Choroid plexus epithelial cell (primary cell): ENCODE measurements at regions not wholly inside any gene's neighbourhood (a gene's known extent, or its start where the extent isn't known, plus 50 kb on each side); places are given as distances from the start of the nearest gene placed in this dataset.
"Not testable (repeated sequence)": the region's sequence is repeated elsewhere in the genome, so short reads cannot be mapped to it uniquely, and the experiment has no call there.

Experiments
- DNase-seq: peaks from one replicate; pipeline ENCODE4 v3.0.0-alpha.2; 2010; ENCODE audit warnings: low read depth
- H3K4me3 ChIP-seq: 2 replicates; pipeline ENCODE4 v1.5.1; 2011; ENCODE audit warnings: low read depth, mild to moderate bottlenecking, control low read depth, low read length, moderate library complexity
- TF ChIP-seq, protein P1 (sequence below): conservative IDR thresholded peaks from 2 replicates; pipeline ENCODE4 v1.5.1; 2011; ENCODE audit warnings: low read depth, mild to moderate bottlenecking, control low read depth, inconsistent platforms, low read length, moderate library complexity

DNA sequence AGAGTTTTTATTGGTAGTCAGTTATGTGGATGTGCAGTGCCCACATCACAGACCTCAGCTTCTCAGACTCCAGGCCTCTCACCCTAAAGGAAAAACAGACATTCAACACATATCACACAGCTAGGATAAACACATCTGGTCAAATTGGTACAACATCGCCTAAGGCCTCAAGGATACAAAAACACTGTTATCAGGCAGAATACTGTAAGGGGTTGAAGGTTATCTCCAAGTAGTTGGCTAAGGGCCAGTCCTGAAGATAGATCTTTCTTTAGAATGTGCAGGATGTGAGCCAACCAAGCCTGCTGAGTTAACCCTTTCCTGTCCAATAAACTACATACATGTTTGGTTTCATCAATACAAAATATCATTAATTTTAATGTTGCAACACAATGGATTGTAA lies 308.4 kb upstream of the GJE1 start:
- H3K4me3 ChIP-seq: no peak overlapping the region
- DNase-seq: peak; percentile 10
- TF ChIP-seq, protein P1, sequence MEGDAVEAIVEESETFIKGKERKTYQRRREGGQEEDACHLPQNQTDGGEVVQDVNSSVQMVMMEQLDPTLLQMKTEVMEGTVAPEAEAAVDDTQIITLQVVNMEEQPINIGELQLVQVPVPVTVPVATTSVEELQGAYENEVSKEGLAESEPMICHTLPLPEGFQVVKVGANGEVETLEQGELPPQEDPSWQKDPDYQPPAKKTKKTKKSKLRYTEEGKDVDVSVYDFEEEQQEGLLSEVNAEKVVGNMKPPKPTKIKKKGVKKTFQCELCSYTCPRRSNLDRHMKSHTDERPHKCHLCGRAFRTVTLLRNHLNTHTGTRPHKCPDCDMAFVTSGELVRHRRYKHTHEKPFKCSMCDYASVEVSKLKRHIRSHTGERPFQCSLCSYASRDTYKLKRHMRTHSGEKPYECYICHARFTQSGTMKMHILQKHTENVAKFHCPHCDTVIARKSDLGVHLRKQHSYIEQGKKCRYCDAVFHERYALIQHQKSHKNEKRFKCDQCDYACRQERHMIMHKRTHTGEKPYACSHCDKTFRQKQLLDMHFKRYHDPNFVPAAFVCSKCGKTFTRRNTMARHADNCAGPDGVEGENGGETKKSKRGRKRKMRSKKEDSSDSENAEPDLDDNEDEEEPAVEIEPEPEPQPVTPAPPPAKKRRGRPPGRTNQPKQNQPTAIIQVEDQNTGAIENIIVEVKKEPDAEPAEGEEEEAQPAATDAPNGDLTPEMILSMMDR: no peak

DNA sequence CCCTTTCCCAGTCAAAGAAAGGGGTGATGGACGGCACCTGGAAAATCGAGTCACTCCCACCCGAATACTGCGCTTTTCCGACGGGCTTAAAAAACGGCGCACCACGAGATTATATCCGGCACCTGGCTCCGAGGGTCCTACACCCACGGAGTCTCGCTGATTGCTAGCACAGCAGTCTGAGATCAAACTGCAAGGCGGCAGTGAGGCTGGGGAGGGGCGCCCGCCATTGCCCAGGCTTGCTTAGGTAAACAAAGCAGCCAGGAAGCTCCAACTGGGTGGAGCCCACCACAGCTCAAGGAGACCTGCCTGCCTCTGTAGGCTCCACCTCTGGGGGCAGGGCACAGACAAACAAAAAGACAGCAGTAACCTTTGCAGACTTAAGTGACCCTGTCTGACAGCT lies 317.7 kb upstream of the GJE1 start:
- not testable (repeated sequence) for DNase-seq, H3K4me3 ChIP-seq

DNA sequence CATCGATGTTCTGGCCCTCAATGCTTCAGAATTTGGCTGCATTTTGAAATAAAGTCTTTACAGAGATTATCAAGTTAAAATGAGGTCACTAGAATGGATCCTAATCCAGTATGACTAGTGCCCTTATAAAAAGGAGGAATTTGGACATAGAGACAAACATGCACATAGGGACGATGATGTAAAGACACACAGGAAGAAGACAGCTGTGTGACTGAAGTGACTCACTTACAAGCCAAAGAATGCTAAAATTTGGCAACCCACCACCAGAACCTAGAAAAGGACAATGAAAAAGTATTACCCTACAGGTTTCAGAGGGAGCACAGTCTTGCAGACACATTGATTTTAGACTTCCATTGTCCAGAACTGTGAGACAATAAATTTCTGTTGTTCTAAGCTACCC lies 322.8 kb upstream of the GJE1 start:
- H3K4me3 ChIP-seq: no peak overlapping the region
- DNase-seq: no peak
- TF ChIP-seq, protein P1: no peak

DNA sequence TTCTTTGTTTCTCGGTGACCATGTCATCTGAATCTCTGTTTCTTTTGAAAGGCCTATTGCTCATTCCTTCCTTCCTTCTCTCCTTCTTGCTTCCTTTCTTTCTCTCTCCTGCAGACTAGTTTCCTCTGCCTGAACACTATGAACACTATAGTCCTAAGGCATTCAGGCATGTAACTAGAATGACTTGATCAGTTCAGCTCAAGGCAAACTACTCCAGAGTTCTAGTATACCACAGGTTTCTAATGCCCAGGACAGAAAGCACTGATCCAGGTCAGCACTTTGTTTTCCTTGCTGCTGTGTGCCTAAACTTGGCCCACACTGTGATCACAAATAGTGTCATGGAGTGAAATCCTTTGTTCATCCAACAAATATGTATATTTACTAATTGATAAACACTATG lies 324.1 kb upstream of the GJE1 start:
- no peak for DNase-seq
- H3K4me3 ChIP-seq: no peak overlapping the region
- TF ChIP-seq, protein P1: no peak

DNA sequence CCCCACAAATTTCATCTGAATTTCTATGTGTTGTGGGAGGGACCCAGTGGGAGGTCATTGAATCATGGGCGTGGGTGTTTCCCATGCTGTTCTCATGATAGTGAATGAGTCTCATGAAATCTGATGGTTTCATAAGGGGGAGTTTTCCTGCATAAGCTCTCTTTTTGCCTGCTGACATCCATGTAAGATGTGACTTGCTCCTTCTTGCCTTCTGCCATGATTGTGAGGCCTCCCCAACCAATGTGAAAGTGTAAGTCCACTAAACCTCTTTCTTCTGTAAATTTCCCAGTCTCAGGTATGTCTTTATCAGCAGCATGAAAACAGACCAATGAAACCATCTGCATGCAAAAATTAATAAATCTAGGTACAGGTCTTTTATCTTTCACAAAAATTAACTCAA lies 331.8 kb upstream of the GJE1 start:
- H3K4me3 ChIP-seq, DNase-seq: not testable (repeated sequence)

DNA sequence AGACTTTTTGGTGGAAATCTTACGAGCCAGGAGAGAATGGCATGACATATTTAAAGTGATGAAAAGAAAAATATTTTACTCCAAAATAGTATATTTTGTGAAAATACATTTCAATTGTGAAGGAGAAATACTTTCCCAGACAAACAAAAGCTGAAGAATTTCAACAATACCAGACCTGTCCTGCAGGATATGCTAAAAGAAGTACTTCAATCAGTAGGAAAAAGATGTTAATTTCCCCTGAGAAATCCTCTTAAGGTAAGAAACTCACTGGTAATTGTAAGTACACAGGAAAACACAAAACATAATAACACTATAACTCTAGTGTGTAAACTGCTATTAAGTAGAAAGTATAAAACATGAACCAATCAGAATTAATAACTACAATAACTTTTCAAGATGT lies 341.8 kb upstream of the GJE1 start:
- TF ChIP-seq, protein P1: no peak
- no peak for DNase-seq
- no peak overlapping the region for H3K4me3 ChIP-seq

DNA sequence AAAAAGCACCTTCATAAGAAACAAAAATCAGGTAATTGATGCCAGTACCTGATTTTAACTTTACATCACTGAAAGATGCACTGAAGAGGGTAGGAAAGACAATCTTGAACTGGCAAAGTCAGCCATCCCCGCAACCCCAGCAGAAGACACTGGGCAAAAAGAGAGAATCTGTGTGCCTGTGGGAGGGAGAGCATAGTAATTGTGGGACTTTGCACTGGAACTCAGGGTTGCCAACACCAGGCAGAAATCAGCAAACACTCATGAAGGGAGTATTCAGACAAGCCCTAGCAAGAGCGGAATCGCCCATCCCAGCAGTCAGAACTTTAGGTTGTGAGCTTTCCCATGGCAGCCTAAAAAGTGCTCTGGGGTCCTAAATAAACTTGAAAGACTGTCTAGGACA lies 344.6 kb upstream of the GJE1 start:
- TF ChIP-seq, protein P1: no peak
- no peak overlapping the region for H3K4me3 ChIP-seq
- no peak for DNase-seq

DNA sequence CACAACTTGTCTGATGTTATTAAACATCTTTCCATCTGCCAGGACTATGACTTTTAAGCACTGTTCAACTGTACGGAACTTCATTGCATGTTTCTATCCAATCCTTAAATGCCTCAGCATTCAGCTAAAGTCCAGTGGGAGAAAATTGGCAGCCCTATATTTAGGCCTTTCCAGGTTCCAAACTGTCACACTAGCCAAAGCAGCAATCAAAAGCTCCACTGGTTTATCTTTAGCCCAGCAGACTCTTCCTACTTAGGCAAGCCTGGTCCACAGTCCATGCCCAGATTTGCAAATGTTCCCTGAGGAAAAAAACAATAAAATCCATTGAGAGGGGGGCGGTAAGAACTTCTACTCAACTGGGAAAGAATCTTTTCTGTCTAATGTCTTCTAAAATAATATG lies 349.1 kb upstream of the GJE1 start:
- no peak for DNase-seq
- no peak overlapping the region for H3K4me3 ChIP-seq
- TF ChIP-seq, protein P1: no peak
